ENCODE measurements at regions not wholly inside any gene's neighbourhood (a gene's known extent, or its start where the extent isn't known, plus 50 kb on each side); places are given as distances from the start of the nearest gene placed in this dataset.

DNA sequence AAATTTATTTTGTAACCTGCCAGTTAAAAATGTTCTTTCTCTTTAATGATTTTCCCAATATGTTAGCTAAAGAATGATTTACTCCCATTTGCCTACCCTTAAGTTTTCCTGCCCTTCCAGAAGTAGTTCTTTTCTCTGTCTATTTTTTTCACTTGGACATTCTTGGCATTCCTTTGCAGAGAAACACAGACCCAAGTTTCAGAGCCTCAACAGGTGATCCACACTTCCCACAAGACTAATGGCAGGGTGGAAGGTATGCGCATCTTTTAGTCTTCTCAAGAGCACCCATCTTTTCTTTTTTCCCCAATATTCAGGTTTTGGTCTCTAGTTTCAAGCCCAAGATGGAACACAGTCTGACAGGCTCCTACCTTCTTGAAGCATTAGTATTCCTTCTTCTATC is 420.7 kb downstream of the ADAMTS20 start:
- H3K36me3 Mint-ChIP-seq (ENCODE audit: low read depth), result no peaks in the 10 kb centered on the region
- intact Hi-C loops (cut with DNase I, micrococcal nuclease), result no loop called here
- no peak overlapping the region for H3K27ac Mint-ChIP-seq
- no peaks in the 10 kb centered on the region for H3K4me1 Mint-ChIP-seq
- POLR2A ChIA-PET, result no interaction called here
- ATAC-seq, result no peak
- no peak overlapping the region for H3K4me3 Mint-ChIP-seq
- H3K27me3 Mint-ChIP-seq, result no peaks in the 10 kb centered on the region
- CTCF ChIA-PET, result no interaction called here
- no peak for DNase-seq
- peaks cover 2% of the 10 kb centered on the region for H3K9me3 Mint-ChIP-seq (ENCODE audit: low read depth)

GRCh38 chr12:43127886-43128549 is 424.0 kb downstream of the ADAMTS20 start:
- POLR2A ChIA-PET, result no interaction called here
- no peaks in the 10 kb centered on the region for H3K27me3 Mint-ChIP-seq
- H3K36me3 Mint-ChIP-seq (ENCODE audit: low read depth), result no peaks in the 10 kb centered on the region
- H3K27ac Mint-ChIP-seq, result no peak overlapping the region
- no peaks in the 10 kb centered on the region for H3K4me1 Mint-ChIP-seq
- intact Hi-C loops (cut with DNase I, micrococcal nuclease), result no loop called here
- ATAC-seq, result no peak
- DNase-seq, result no peak
- H3K4me3 Mint-ChIP-seq, result no peak overlapping the region
- no peaks in the 10 kb centered on the region for H3K9me3 Mint-ChIP-seq (ENCODE audit: low read depth)
- CTCF ChIA-PET, result interaction anchor here (1.1 kb wide), 1 partner anchor 147 kb away, joined by 3 read pairs; no protein-coding TSS in a partner anchor

- Mint-ChIP-seq H3K27me3 (no peaks in the 10 kb centered on the region), H3K36me3 (ENCODE audit: low read depth) (no peaks in the 10 kb centered on the region), H3K4me3 (no peak overlapping the region), H3K9me3 (ENCODE audit: low read depth) (no peaks in the 10 kb centered on the region), H3K4me1 (no peaks in the 10 kb centered on the region), H3K27ac (no peak overlapping the region)
- CTCF ChIA-PET, result no interaction called here
- DNase-seq (no peak), ATAC-seq (no peak)
- intact Hi-C loops (cut with DNase I, micrococcal nuclease), result no loop called here
- POLR2A ChIA-PET, result no interaction called here
Observed at GRCh38 chr12:43126652-43127375, 425.2 kb downstream of the ADAMTS20 start.

DNA sequence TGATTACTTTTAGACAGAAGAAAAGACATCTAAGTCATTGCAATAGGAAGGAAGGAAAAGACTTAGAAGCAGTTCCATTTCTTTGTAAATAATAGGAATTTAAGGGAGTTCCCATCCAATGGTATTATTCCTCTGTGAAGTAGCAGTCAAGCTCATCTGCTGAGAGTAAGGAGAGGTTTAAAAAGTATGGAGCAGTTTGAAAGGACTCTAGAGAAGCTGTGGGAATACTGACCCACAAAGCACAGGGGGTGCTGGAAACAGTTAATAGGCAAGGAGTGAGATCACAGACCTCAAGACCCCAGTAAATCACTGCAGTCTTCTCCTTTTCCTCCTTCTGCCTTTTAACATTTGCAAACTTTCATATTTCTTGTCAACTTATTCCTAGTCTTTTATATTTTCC is 428.5 kb downstream of the ADAMTS20 start:
- ChIA-PET CTCF (no interaction called here), POLR2A (no interaction called here)
- Mint-ChIP-seq H3K36me3 (ENCODE audit: low read depth) (no peaks in the 10 kb centered on the region), H3K27me3 (no peaks in the 10 kb centered on the region), H3K4me3 (no peak overlapping the region), H3K4me1 (no peaks in the 10 kb centered on the region), H3K27ac (no peak overlapping the region), H3K9me3 (ENCODE audit: low read depth) (no peaks in the 10 kb centered on the region)
- DNase-seq, result no peak
- intact Hi-C loops (cut with DNase I, micrococcal nuclease), result loop anchor here in 1 of 2 experiments (1.0 kb wide), 1 partner anchor 48 kb away; no protein-coding TSS in a partner anchor
- no peak for ATAC-seq

GRCh38 chr12:43120150-43120549 is 431.9 kb downstream of the ADAMTS20 start:
- CTCF ChIA-PET, result no interaction called here
- H3K9me3 Mint-ChIP-seq (ENCODE audit: low read depth), result no peaks in the 10 kb centered on the region
- POLR2A ChIA-PET, result no interaction called here
- intact Hi-C loops (cut with DNase I, micrococcal nuclease), result no loop called here
- no peak overlapping the region for H3K4me3 Mint-ChIP-seq
- ATAC-seq (no peak), DNase-seq (no peak)
- H3K36me3 Mint-ChIP-seq (ENCODE audit: low read depth), result no peaks in the 10 kb centered on the region
- no peak overlapping the region for H3K27ac Mint-ChIP-seq
- H3K4me1 Mint-ChIP-seq, result no peaks in the 10 kb centered on the region
- no peaks in the 10 kb centered on the region for H3K27me3 Mint-ChIP-seq

GRCh38 chr12:43118881-43119280 is 433.1 kb downstream of the ADAMTS20 start:
- intact Hi-C loops (cut with DNase I, micrococcal nuclease), result no loop called here
- Mint-ChIP-seq H3K4me1 (no peaks in the 10 kb centered on the region), H3K4me3 (no peak overlapping the region), H3K27me3 (no peaks in the 10 kb centered on the region), H3K36me3 (ENCODE audit: low read depth) (no peaks in the 10 kb centered on the region), H3K27ac (no peak overlapping the region), H3K9me3 (ENCODE audit: low read depth) (no peaks in the 10 kb centered on the region)
- no peak for DNase-seq
- ATAC-seq, result no peak
- ChIA-PET POLR2A (no interaction called here), CTCF (no interaction called here)

DNA sequence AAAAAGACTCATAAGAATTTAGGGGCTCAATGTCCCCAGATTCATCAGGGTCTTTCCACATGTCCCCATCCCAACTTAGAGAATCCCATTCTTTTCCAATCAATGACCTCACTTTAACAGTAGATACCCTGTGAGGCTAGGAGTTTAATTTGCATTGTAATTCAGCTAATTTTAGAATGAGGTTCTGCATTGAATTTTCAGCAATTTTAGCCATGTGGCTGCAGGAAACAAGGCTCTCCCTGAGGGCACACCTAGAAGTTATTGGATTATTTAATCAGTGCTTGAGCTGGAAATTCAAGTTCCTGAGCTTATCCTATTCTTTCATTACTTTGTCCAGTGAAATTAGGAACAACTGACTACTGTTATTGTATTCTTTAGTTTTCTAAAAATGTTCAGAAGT is 433.8 kb downstream of the ADAMTS20 start:
- no peaks in the 10 kb centered on the region for H3K9me3 Mint-ChIP-seq (ENCODE audit: low read depth)
- CTCF ChIA-PET, result no interaction called here
- no peak overlapping the region for H3K4me3 Mint-ChIP-seq
- ATAC-seq (no peak), DNase-seq (no peak)
- POLR2A ChIA-PET, result no interaction called here
- intact Hi-C loops (cut with DNase I, micrococcal nuclease), result no loop called here
- no peaks in the 10 kb centered on the region for H3K27me3 Mint-ChIP-seq
- no peaks in the 10 kb centered on the region for H3K36me3 Mint-ChIP-seq (ENCODE audit: low read depth)
- no peaks in the 10 kb centered on the region for H3K4me1 Mint-ChIP-seq
- no peak overlapping the region for H3K27ac Mint-ChIP-seq

GRCh38 chr12:43117226-43117930 is 434.6 kb downstream of the ADAMTS20 start:
- no peaks in the 10 kb centered on the region for H3K27me3 Mint-ChIP-seq
- no peak for DNase-seq
- no peak overlapping the region for H3K27ac Mint-ChIP-seq
- intact Hi-C loops (cut with DNase I, micrococcal nuclease), result no loop called here
- ChIA-PET CTCF (no interaction called here), POLR2A (no interaction called here)
- H3K4me3 Mint-ChIP-seq, result no peak overlapping the region
- no peak for ATAC-seq
- no peaks in the 10 kb centered on the region for H3K4me1 Mint-ChIP-seq
- H3K9me3 Mint-ChIP-seq (ENCODE audit: low read depth), result no peaks in the 10 kb centered on the region
- H3K36me3 Mint-ChIP-seq (ENCODE audit: low read depth), result no peaks in the 10 kb centered on the region

GRCh38 chr12:43115441-43116160 is 436.4 kb downstream of the ADAMTS20 start:
- intact Hi-C loops (cut with DNase I, micrococcal nuclease), result no loop called here
- Mint-ChIP-seq H3K4me1 (no peaks in the 10 kb centered on the region), H3K4me3 (no peak overlapping the region), H3K27ac (no peak overlapping the region), H3K9me3 (ENCODE audit: low read depth) (no peaks in the 10 kb centered on the region), H3K36me3 (ENCODE audit: low read depth) (no peaks in the 10 kb centered on the region), H3K27me3 (no peaks in the 10 kb centered on the region)
- ATAC-seq, result no peak
- ChIA-PET CTCF (interaction anchor here (0.6 kb wide), 1 partner anchor 42 kb away, joined by 3 read pairs; no protein-coding TSS in a partner anchor), POLR2A (no interaction called here)
- DNase-seq, result no peak

DNA sequence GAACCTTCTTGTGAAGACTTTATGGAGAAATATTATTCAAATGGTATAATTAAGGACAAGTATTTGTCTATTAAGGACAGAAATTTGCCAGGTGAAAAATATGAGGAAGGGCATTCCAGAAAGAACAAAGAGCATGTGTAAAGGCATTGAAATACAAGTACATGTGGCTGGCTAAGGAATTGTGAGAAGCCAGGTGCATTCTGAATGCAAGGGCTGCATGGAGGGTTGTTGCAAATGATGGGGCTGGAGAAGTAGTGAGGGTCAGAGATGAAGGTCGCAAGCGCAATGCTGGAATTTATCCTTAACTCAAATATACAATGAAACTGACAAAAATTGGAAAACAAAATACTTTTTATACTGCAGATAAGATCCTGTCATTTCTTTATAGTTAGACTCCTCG is 437.7 kb downstream of the ADAMTS20 start:
- Mint-ChIP-seq H3K4me3 (no peak overlapping the region), H3K36me3 (ENCODE audit: low read depth) (no peaks in the 10 kb centered on the region), H3K27ac (no peak overlapping the region), H3K4me1 (no peaks in the 10 kb centered on the region), H3K27me3 (no peaks in the 10 kb centered on the region), H3K9me3 (ENCODE audit: low read depth) (peaks cover 3% of the 10 kb centered on the region)
- DNase-seq (no peak), ATAC-seq (no peak)
- intact Hi-C loops (cut with DNase I, micrococcal nuclease), result no loop called here
- POLR2A ChIA-PET, result no interaction called here
- CTCF ChIA-PET, result no interaction called here

DNA sequence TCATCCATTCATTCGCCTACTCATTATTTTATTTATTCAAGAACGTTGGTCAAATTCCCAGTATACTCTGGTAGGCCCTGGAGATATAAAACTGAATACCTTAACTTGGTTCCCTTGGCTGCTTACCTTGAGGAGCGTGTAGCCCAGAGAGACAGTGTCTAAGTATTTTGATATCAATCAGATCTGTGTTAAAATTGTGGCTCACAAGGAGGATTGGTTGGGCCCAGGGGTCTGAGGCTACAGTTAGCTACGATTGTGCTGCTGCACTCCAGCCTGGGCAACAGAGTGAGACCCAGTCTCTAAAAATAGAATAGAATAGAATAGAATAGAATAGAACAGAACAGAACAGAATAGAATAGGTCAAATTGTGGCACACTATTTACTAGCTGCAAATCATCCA is 438.4 kb downstream of the ADAMTS20 start:
- intact Hi-C loops (cut with DNase I, micrococcal nuclease), result no loop called here
- no peaks in the 10 kb centered on the region for H3K27me3 Mint-ChIP-seq
- no peaks in the 10 kb centered on the region for H3K4me1 Mint-ChIP-seq
- POLR2A ChIA-PET, result no interaction called here
- CTCF ChIA-PET, result no interaction called here
- H3K27ac Mint-ChIP-seq, result no peak overlapping the region
- ATAC-seq (no peak), DNase-seq (no peak)
- H3K36me3 Mint-ChIP-seq (ENCODE audit: low read depth), result no peaks in the 10 kb centered on the region
- peaks cover 3% of the 10 kb centered on the region for H3K9me3 Mint-ChIP-seq (ENCODE audit: low read depth)
- H3K4me3 Mint-ChIP-seq, result no peak overlapping the region

- no peak for DNase-seq
- intact Hi-C loops (cut with DNase I, micrococcal nuclease), result no loop called here
- CTCF ChIA-PET, result no interaction called here
- ATAC-seq, result no peak
- no peaks in the 10 kb centered on the region for H3K4me1 Mint-ChIP-seq
- H3K4me3 Mint-ChIP-seq, result no peak overlapping the region
- POLR2A ChIA-PET, result no interaction called here
- no peak overlapping the region for H3K27ac Mint-ChIP-seq
- H3K9me3 Mint-ChIP-seq (ENCODE audit: low read depth), result peaks cover 3% of the 10 kb centered on the region
- no peaks in the 10 kb centered on the region for H3K36me3 Mint-ChIP-seq (ENCODE audit: low read depth)
- no peaks in the 10 kb centered on the region for H3K27me3 Mint-ChIP-seq
Observed at GRCh38 chr12:43113135-43113534, 438.9 kb downstream of the ADAMTS20 start.

Measured in activated CD4-positive, alpha-beta T cell treated with anti-CD3 and anti-CD28 coated beads for 36 hours (primary cell).